Activated B cell treated with CpG ODN at 0.5 μM for 24 hours (primary cell): ENCODE measurements at regions not wholly inside any gene's neighbourhood (a gene's known extent, or its start where the extent isn't known, plus 50 kb on each side); places are given as distances from the start of the nearest gene placed in this dataset.

ENCODE experiments used
- ATAC-seq: fragments of 200-7000 bp; cut with Tn5 transposase; one replicate; pipeline ENCODE4 v1.10.0; 2021; ENCODE audit warnings: low read depth, mild to moderate bottlenecking, moderate library complexity
- CTCF ChIA-PET: fragments of 350-600 bp; sonication (Branson Sonifier 250); formaldehyde crosslinking; loops from one replicate; lab custom pipeline; 2021; ENCODE audit warnings: antibody characterized with exemption; lab: Charles Lee
- POLR2A ChIA-PET: fragments of 350-600 bp; sonication (Branson Sonifier 250); formaldehyde crosslinking; loops from one replicate; lab custom pipeline; 2021; ENCODE audit warnings: antibody characterized with exemption; lab: Charles Lee
- DNase-seq: peaks from one replicate; pipeline ENCODE4 v3.0.0; 2022
- H3K27ac Mint-ChIP-seq: one replicate; pipeline ENCODE4 v1.8.0; 2020; ENCODE audit warnings: mixed read lengths
- H3K27me3 Mint-ChIP-seq: one replicate; pipeline ENCODE4 v1.8.0; 2021; ENCODE audit warnings: mixed read lengths
- H3K36me3 Mint-ChIP-seq: one replicate; pipeline ENCODE4 v1.8.0; 2021; ENCODE audit warnings: low read depth, mixed read lengths
- H3K4me1 Mint-ChIP-seq: one replicate; pipeline ENCODE4 v1.8.0; 2021; ENCODE audit warnings: mixed read lengths
- H3K4me3 Mint-ChIP-seq: one replicate; pipeline ENCODE4 v1.8.0; 2020; ENCODE audit warnings: mild to moderate bottlenecking, mixed read lengths
- H3K9me3 Mint-ChIP-seq: one replicate; pipeline ENCODE4 v1.8.0; 2020; ENCODE audit warnings: mixed read lengths
- CTCF ChIP-seq: fragments of 200-600 bp; IDR thresholded peaks from one replicate; pipeline ENCODE4 v1.8.0; 2022; ENCODE audit warnings: antibody characterized with exemption, mild to moderate bottlenecking
- intact Hi-C: fragments of 100-400 bp; cut with micrococcal nuclease; formaldehyde crosslinking; loops from one replicate; pipeline ENCODE4 v1.15.1; 2024

- no peak overlapping the region for H3K27ac Mint-ChIP-seq
- no peaks in the 10 kb centered on the region for H3K27me3 Mint-ChIP-seq
- ChIA-PET CTCF (no interaction called here), POLR2A (no interaction called here)
- intact Hi-C loops: no loop called here
- no peak for ATAC-seq
- H3K4me1 Mint-ChIP-seq: no peaks in the 10 kb centered on the region
- no peak for DNase-seq
- no peaks in the 10 kb centered on the region for H3K36me3 Mint-ChIP-seq
- no peak overlapping the region for H3K4me3 Mint-ChIP-seq
- TF ChIP-seq CTCF: no peak
- no peaks in the 10 kb centered on the region for H3K9me3 Mint-ChIP-seq
Measured at GRCh38 chr18:78898635-78899034, 81.0 kb upstream of the SALL3 start.

- no peak for ATAC-seq
- H3K27me3 Mint-ChIP-seq: no peaks in the 10 kb centered on the region
- intact Hi-C loops: no loop called here
- DNase-seq: no peak
- H3K4me1 Mint-ChIP-seq: no peaks in the 10 kb centered on the region
- no peak overlapping the region for H3K4me3 Mint-ChIP-seq
- no peak for TF ChIP-seq CTCF
- CTCF ChIA-PET: no interaction called here
- POLR2A ChIA-PET: no interaction called here
- no peak overlapping the region for H3K27ac Mint-ChIP-seq
- no peaks in the 10 kb centered on the region for H3K9me3 Mint-ChIP-seq
- no peaks in the 10 kb centered on the region for H3K36me3 Mint-ChIP-seq
Measured at GRCh38 chr18:78899241-78899640, 80.4 kb upstream of the SALL3 start.

GRCh38 chr18:78900938-78901909 is 78.4 kb upstream of the SALL3 start:
- ATAC-seq: no peak
- ChIA-PET CTCF (no interaction called here), POLR2A (no interaction called here)
- H3K4me3 Mint-ChIP-seq: no peak overlapping the region
- intact Hi-C loops: no loop called here
- H3K27ac Mint-ChIP-seq: no peak overlapping the region
- DNase-seq: no peak
- no peaks in the 10 kb centered on the region for H3K27me3 Mint-ChIP-seq
- H3K4me1 Mint-ChIP-seq: no peaks in the 10 kb centered on the region
- no peaks in the 10 kb centered on the region for H3K36me3 Mint-ChIP-seq
- TF ChIP-seq CTCF: no peak
- H3K9me3 Mint-ChIP-seq: no peaks in the 10 kb centered on the region

- intact Hi-C loops: no loop called here
- CTCF ChIA-PET: no interaction called here
- no peak for TF ChIP-seq CTCF
- DNase-seq (no peak), ATAC-seq (no peak)
- Mint-ChIP-seq H3K4me1 (no peaks in the 10 kb centered on the region), H3K4me3 (no peak overlapping the region), H3K9me3 (no peaks in the 10 kb centered on the region), H3K27me3 (no peaks in the 10 kb centered on the region), H3K27ac (no peak overlapping the region), H3K36me3 (no peaks in the 10 kb centered on the region)
- POLR2A ChIA-PET: no interaction called here
Measured at GRCh38 chr18:78901923-78902794, 77.5 kb upstream of the SALL3 start.

GRCh38 chr18:78902795-78903435 is 76.7 kb upstream of the SALL3 start:
- H3K9me3 Mint-ChIP-seq: no peaks in the 10 kb centered on the region
- intact Hi-C loops: no loop called here
- H3K4me3 Mint-ChIP-seq: no peak overlapping the region
- H3K4me1 Mint-ChIP-seq: no peaks in the 10 kb centered on the region
- POLR2A ChIA-PET: no interaction called here
- H3K36me3 Mint-ChIP-seq: no peaks in the 10 kb centered on the region
- CTCF ChIA-PET: no interaction called here
- ATAC-seq (no peak), DNase-seq (no peak)
- TF ChIP-seq CTCF: no peak
- H3K27ac Mint-ChIP-seq: no peak overlapping the region
- H3K27me3 Mint-ChIP-seq: no peaks in the 10 kb centered on the region
